ENCODE measurements at regions not wholly inside any gene's neighbourhood (a gene's known extent, or its start where the extent isn't known, plus 50 kb on each side); places are given as distances from the start of the nearest gene placed in this dataset.

GRCh38 chr2:24435391-24436316, 55.4 kb upstream of the NCOA1 start:
- DNase-seq (peak; percentile 65), ATAC-seq (ENCODE audit: low read depth) (peak; percentile 65)
- Histone ChIP-seq H4K91ac (ENCODE audit: insufficient read depth, low read depth, low read length) (no peak overlapping the region), H3K27me3 (ENCODE audit: control insufficient read depth, insufficient read depth, low read length) (no peaks in the 10 kb centered on the region; the same call in none of the 2 replicates), H2AK9ac (replicated peaks; ENCODE audit: low read depth, low read length, poor library complexity) (no peak overlapping the region), H3K4me3 (ENCODE audit: insufficient read depth, low read depth, low read length) (no peak overlapping the region), H3K9ac (ENCODE audit: low read depth, low read length) (no peak overlapping the region), H2BK5ac (ENCODE audit: low read depth, low read length, poor library complexity, severe bottlenecking) (no peak overlapping the region), H3K4me1 (ENCODE audit: control insufficient read depth, insufficient read depth, low read length) (no peaks in the 10 kb centered on the region), H3K36me3 (ENCODE audit: control insufficient read depth, insufficient read depth, low read length) (no peaks in the 10 kb centered on the region), H3K9me3 (ENCODE audit: control insufficient read depth, insufficient read depth, low read length) (no peaks in the 10 kb centered on the region), H2BK120ac (ENCODE audit: low read depth, low read length) (no peak overlapping the region), H3K23ac (ENCODE audit: low read depth, low read length) (no peak overlapping the region), H2BK20ac (ENCODE audit: low read depth, low read length) (no peak overlapping the region), H4K20me1 (ENCODE audit: insufficient read depth, low read length) (no peaks in the 10 kb centered on the region), H3K4me2 (ENCODE audit: low read depth, low read length) (no peak overlapping the region; the same call in 1 of the 2 replicates), H3K14ac (replicated peaks; ENCODE audit: low read depth, low read length) (no peak overlapping the region), H3K9me1 (ENCODE audit: insufficient read depth, low read length) (no peaks in the 10 kb centered on the region), H3K79me1 (ENCODE audit: low read depth in 1 of 2, low read length in 2 of 2) (no peaks in the 10 kb centered on the region), H4K8ac (ENCODE audit: low read depth in 2 of 2, low read length in 2 of 2) (no peak overlapping the region), H4K5ac (ENCODE audit: low read depth, low read length) (no peak overlapping the region), H3K18ac (ENCODE audit: low read depth, low read length) (no peak overlapping the region), H3K4ac (ENCODE audit: low read depth, low read length) (no peak overlapping the region), H2AFZ (replicated peaks; ENCODE audit: low read length, poor library complexity) (peak overlapping the region; percentile 16), H2AK5ac (ENCODE audit: low read depth, low read length) (no peak overlapping the region), H3K27ac (ENCODE audit: insufficient read depth, low read length) (no peak overlapping the region), H3K56ac (ENCODE audit: extremely low read depth, insufficient read depth, low read length) (no peak overlapping the region), H2BK15ac (ENCODE audit: low read depth, low read length) (no peak overlapping the region)
- intact Hi-C loops (cut with micrococcal nuclease) (no loop called here), dilution Hi-C loops (cut with HindIII; ENCODE audit: low sequenced_read_pairs, unreplicated experiment) (no loop called here), in situ Hi-C loops (cut with MboI; ENCODE audit: low sequenced_read_pairs) (no loop called here)
- WGBS, 2 experiments (ENCODE audit: extremely low coverage in 2 of 2, insufficient read length in 1 of 2), result no CpG with 5 or more reads among the region's 13 CpGs
- no peak for TF ChIP-seq CTCF (conservative IDR thresholded peaks at IDR 0.05; ENCODE audit: low read depth, low read length)
- POLR2A ChIA-PET (ENCODE audit: unreplicated experiment), result no interaction called here
- BruUV-seq (replicated peaks), result no TSS peak
- CTCF ChIA-PET, result interaction anchor here (0.6 kb wide), 3 partner anchors 55 to 640 kb away, joined by 3 to 4 read pairs (median 4); no protein-coding TSS in a partner anchor

Data from IMR-90 (cell line).